PC-3 (cell line): ENCODE measurements at regions not wholly inside any gene's neighbourhood (a gene's known extent, or its start where the extent isn't known, plus 50 kb on each side); places are given as distances from the start of the nearest gene placed in this dataset.

Experiments
- ATAC-seq: fragments of 200-7000 bp; cut with Tn5 transposase; 2 replicates; pipeline ENCODE4 v1.9.1; 2020; ENCODE audit warnings: mild to moderate bottlenecking, moderate library complexity
- BruUV-seq: library from RNA; stranded (reverse); fragments of 400-500 nt; replicated peaks from 2 replicates; lab custom pipeline; 2021; lab: Mats Ljungman, UMichigan
- CTCF ChIA-PET: fragments of 300-600 bp; sonication (Branson Sonifier 250); formaldehyde crosslinking; loops from one replicate; lab custom pipeline; 2022; ENCODE audit warnings: antibody characterized with exemption; lab: Charles Lee
- POLR2A ChIA-PET: fragments of 300-600 bp; sonication (Branson Sonifier 250); formaldehyde crosslinking; loops from one replicate; lab custom pipeline; 2022; ENCODE audit warnings: antibody characterized with exemption; ENCODE audit not compliant: unreplicated experiment; lab: Charles Lee
- DNase-seq: peaks from one replicate; pipeline ENCODE4 v3.0.0-alpha.2; 2015
- H2AFZ ChIP-seq: fragments of 300-600 bp; sonication (generic); 2 replicates; pipeline ENCODE4 v1.6.0; 2016; ENCODE audit warnings: antibody characterized with exemption, low read length
- H3F3A ChIP-seq: fragments of 300-600 bp; sonication (generic); one replicate; pipeline ENCODE4 v1.6.0; 2017; ENCODE audit warnings: antibody characterized with exemption, low read length, control low read depth, mild to moderate bottlenecking; ENCODE audit not compliant: unreplicated experiment
- H3K27ac ChIP-seq: fragments of 300-600 bp; sonication (generic); 2 replicates; pipeline ENCODE4 v1.5.1; 2016; ENCODE audit warnings: mild to moderate bottlenecking, low read length
- H3K27me3 ChIP-seq: fragments of 300-600 bp; sonication (generic); 2 replicates; pipeline ENCODE4 v1.6.1; 2016; ENCODE audit warnings: low read length, mixed read lengths
- H3K36me3 ChIP-seq: fragments of 300-600 bp; sonication (generic); 2 replicates; pipeline ENCODE4 v1.6.1; 2016; ENCODE audit warnings: low read depth, mixed run types, low read length, mixed read lengths
- H3K4me1 ChIP-seq: fragments of 300-600 bp; sonication (generic); 2 replicates; pipeline ENCODE4 v1.5.1; 2016; ENCODE audit warnings: low read length; ENCODE audit not compliant: insufficient read depth
- H3K4me2 ChIP-seq: fragments of 300-600 bp; sonication (generic); 2 replicates; pipeline ENCODE4 v1.6.0; 2016; ENCODE audit warnings: low read length
- H3K4me3 ChIP-seq: fragments of 300-600 bp; sonication (generic); 2 replicates; pipeline ENCODE4 v1.5.1; 2016; ENCODE audit warnings: mild to moderate bottlenecking, low read length, mixed read lengths
- H3K79me2 ChIP-seq: fragments of 300-600 bp; sonication (generic); 2 replicates; pipeline ENCODE4 v1.6.1; 2017; ENCODE audit warnings: low read length, mixed read lengths
- H3K9ac ChIP-seq: fragments of 300-600 bp; sonication (generic); 2 replicates; pipeline ENCODE4 v1.6.0; 2016; ENCODE audit warnings: mild to moderate bottlenecking, low read length
- H3K9me2 ChIP-seq: fragments of 300-600 bp; sonication (generic); replicated peaks from 2 replicates; pipeline ENCODE4 v1.6.1; 2016; ENCODE audit warnings: mixed run types, low read length, mixed read lengths
- H3K9me3 ChIP-seq: fragments of 300-600 bp; sonication (generic); 2 replicates; pipeline ENCODE4 v1.6.1; 2016; ENCODE audit warnings: low read length, mixed read lengths
- H4K20me1 ChIP-seq: fragments of 300-600 bp; sonication (generic); 2 replicates; pipeline ENCODE4 v1.6.1; 2016; ENCODE audit warnings: low read length, mixed read lengths
- EZH2 ChIP-seq: fragments of 300-600 bp; sonication (generic); IDR thresholded peaks from one replicate; pipeline ENCODE4 v1.6.1; 2017; ENCODE audit warnings: antibody characterized with exemption, mild to moderate bottlenecking, low read length; ENCODE audit not compliant: unreplicated experiment
- EZH2phosphoT487 ChIP-seq: fragments of 300-600 bp; sonication (generic); IDR thresholded peaks from 2 replicates; pipeline ENCODE4 v1.6.1; 2018; ENCODE audit warnings: mild to moderate bottlenecking, antibody characterized with exemption, low read length, borderline replicate concordance
- intact Hi-C: fragments of 100-400 bp; cut with micrococcal nuclease; formaldehyde crosslinking; loops from 2 replicates; pipeline ENCODE4 v1.9.0; 2023
- TF ChIP-seq, protein P1 (sequence below): fragments of 300-600 bp; sonication (generic); conservative IDR thresholded peaks from 2 replicates; pipeline ENCODE4 v1.5.1; 2017; ENCODE audit warnings: antibody characterized with exemption, low read depth, mild to moderate bottlenecking, low read length

GRCh38 chr15:93182703-93183205 is 93.7 kb upstream of the RGMA start:
- POLR2A ChIA-PET, result no interaction called here
- CTCF ChIA-PET, result no interaction called here
- BruUV-seq, result no TSS peak

GRCh38 chr15:93180656-93181055 is 91.6 kb upstream of the RGMA start:
- no peaks in the 10 kb centered on the region for H3F3A ChIP-seq
- H3K4me1 ChIP-seq, result no peaks in the 10 kb centered on the region
- H2AFZ ChIP-seq, result no peak overlapping the region
- H3K36me3 ChIP-seq, result no peaks in the 10 kb centered on the region
- no peak for DNase-seq
- no peaks in the 10 kb centered on the region for H3K9me3 ChIP-seq
- intact Hi-C loops, result no loop called here
- H3K9ac ChIP-seq, result no peak overlapping the region
- H3K9me2 ChIP-seq, result no peaks in the 10 kb centered on the region
- no TSS peak for BruUV-seq
- no peak for ATAC-seq
- H3K79me2 ChIP-seq, result no peaks in the 10 kb centered on the region
- ChIA-PET POLR2A (no interaction called here), CTCF (no interaction called here)
- TF ChIP-seq EZH2phosphoT487 (no peak), EZH2 (no peak)
- TF ChIP-seq, protein P1, sequence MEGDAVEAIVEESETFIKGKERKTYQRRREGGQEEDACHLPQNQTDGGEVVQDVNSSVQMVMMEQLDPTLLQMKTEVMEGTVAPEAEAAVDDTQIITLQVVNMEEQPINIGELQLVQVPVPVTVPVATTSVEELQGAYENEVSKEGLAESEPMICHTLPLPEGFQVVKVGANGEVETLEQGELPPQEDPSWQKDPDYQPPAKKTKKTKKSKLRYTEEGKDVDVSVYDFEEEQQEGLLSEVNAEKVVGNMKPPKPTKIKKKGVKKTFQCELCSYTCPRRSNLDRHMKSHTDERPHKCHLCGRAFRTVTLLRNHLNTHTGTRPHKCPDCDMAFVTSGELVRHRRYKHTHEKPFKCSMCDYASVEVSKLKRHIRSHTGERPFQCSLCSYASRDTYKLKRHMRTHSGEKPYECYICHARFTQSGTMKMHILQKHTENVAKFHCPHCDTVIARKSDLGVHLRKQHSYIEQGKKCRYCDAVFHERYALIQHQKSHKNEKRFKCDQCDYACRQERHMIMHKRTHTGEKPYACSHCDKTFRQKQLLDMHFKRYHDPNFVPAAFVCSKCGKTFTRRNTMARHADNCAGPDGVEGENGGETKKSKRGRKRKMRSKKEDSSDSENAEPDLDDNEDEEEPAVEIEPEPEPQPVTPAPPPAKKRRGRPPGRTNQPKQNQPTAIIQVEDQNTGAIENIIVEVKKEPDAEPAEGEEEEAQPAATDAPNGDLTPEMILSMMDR, result no peak
- H4K20me1 ChIP-seq, result no peaks in the 10 kb centered on the region
- no peak overlapping the region for H3K4me3 ChIP-seq
- H3K4me2 ChIP-seq, result no peak overlapping the region
- no peak overlapping the region for H3K27ac ChIP-seq
- H3K27me3 ChIP-seq, result peaks cover 42% of the 10 kb centered on the region

More at GRCh38 chr15:93182703-93183205, 93.7 kb upstream of the RGMA start:
- Histone ChIP-seq H2AFZ (no peak overlapping the region), H3K9ac (no peak overlapping the region), H3K27me3 (peaks cover 59% of the 10 kb centered on the region), H3K4me1 (no peaks in the 10 kb centered on the region), H3K79me2 (no peaks in the 10 kb centered on the region), H4K20me1 (no peaks in the 10 kb centered on the region), H3K4me2 (no peak overlapping the region), H3K36me3 (no peaks in the 10 kb centered on the region), H3K27ac (no peak overlapping the region), H3K9me3 (no peaks in the 10 kb centered on the region), H3K4me3 (no peak overlapping the region), H3K9me2 (no peaks in the 10 kb centered on the region), H3F3A (no peaks in the 10 kb centered on the region)
- intact Hi-C loops, result no loop called here
- ATAC-seq (no peak), DNase-seq (no peak)
- TF ChIP-seq EZH2, result no peak
- TF ChIP-seq, protein P1, result no peak
- no peak for TF ChIP-seq EZH2phosphoT487

DNA sequence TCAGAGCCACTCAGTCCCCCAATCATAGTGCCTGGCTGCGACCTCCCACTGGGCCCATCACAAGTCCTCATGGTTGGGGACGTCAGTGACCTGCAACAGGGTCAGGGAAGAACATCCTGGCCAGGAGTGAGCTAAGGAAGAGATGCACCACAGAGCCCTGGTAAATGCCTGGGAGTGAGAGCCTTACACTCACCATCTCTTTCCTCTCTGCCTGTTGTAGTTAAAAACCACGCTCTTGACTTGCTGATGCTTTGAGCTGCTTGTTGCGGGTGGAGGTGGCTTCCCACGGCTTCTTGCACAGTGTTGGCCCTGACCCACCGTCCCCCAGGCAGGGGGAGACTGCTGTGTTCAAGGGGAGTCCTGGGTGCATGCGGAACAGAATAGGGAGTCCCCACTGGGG is 91.1 kb upstream of the RGMA start:
- H3F3A ChIP-seq, result no peaks in the 10 kb centered on the region
- ATAC-seq (no peak), DNase-seq (no peak)
- no peak overlapping the region for H3K27ac ChIP-seq
- H2AFZ ChIP-seq, result no peak overlapping the region
- TF ChIP-seq, protein P1, result no peak
- peaks cover 37% of the 10 kb centered on the region for H3K27me3 ChIP-seq
- no peak overlapping the region for H3K4me2 ChIP-seq
- no peaks in the 10 kb centered on the region for H3K4me1 ChIP-seq
- intact Hi-C loops, result no loop called here
- POLR2A ChIA-PET, result no interaction called here
- no peak overlapping the region for H3K9ac ChIP-seq
- H3K4me3 ChIP-seq, result no peak overlapping the region
- CTCF ChIA-PET, result no interaction called here
- H3K9me2 ChIP-seq, result no peaks in the 10 kb centered on the region
- H3K9me3 ChIP-seq, result no peaks in the 10 kb centered on the region
- no peaks in the 10 kb centered on the region for H3K36me3 ChIP-seq
- no peaks in the 10 kb centered on the region for H4K20me1 ChIP-seq
- BruUV-seq, result no TSS peak
- no peaks in the 10 kb centered on the region for H3K79me2 ChIP-seq
